ENCODE measurements at regions not wholly inside any gene's neighbourhood (a gene's known extent, or its start where the extent isn't known, plus 50 kb on each side); places are given as distances from the start of the nearest gene placed in this dataset.

GRCh38 chr2:138103156-138103555 is 138.9 kb downstream of the HNMT start:
- WGBS (ENCODE audit: insufficient coverage) = no CpG with 5 or more reads among the region's 1 CpG
- H3K9me3 ChIP-seq (ENCODE audit: control extremely low read depth in 1 of 5, control insufficient read depth in 4 of 5, insufficient read depth in 2 of 5, low read depth in 1 of 5, low read length in 4 of 5) = peaks cover 0 to 3% (median 0%) of the 10 kb centered on the region in 5 experiments
- ChIA-PET CTCF (interaction anchor here (2.8 kb wide), 1 partner anchor 13 kb away, joined by 12 read pairs; no protein-coding TSS in a partner anchor), POLR2A (no interaction called here)
- H3K27ac ChIP-seq (ENCODE audit: insufficient read depth in 1 of 2, low read depth in 1 of 2, low read length in 2 of 2, poor library complexity in 1 of 2, severe bottlenecking in 2 of 2) = no peak overlapping the region
- H3K36me3 ChIP-seq (ENCODE audit: control insufficient read depth in 4 of 4, insufficient read depth in 4 of 4, low read length in 3 of 4) = no peaks in the 10 kb centered on the region
- no peaks in the 10 kb centered on the region for H3K4me1 ChIP-seq (ENCODE audit: control extremely low read depth in 1 of 4, control insufficient read depth in 4 of 4, insufficient read depth in 4 of 4, low read length in 3 of 4)
- H3K27me3 ChIP-seq (replicated peaks in 2 of 5; ENCODE audit: control insufficient read depth in 4 of 5, insufficient read depth in 5 of 5, low read length in 4 of 5) = no peaks in the 10 kb centered on the region
- H3K4me3 ChIP-seq (ENCODE audit: control insufficient read depth in 1 of 7, extremely low read depth in 1 of 7, insufficient read depth in 4 of 7, low read depth in 2 of 7, low read length in 6 of 7) = no peak overlapping the region
- DNase-seq = no peak

- DNase-seq = no peak
Observed at GRCh38 chr2:138104071-138104470, 139.8 kb downstream of the HNMT start.

GRCh38 chr2:138105358-138105757 is 141.1 kb downstream of the HNMT start:
- no peak overlapping the region for H3K27ac ChIP-seq (ENCODE audit: insufficient read depth in 1 of 2, low read depth in 1 of 2, low read length in 2 of 2, poor library complexity in 1 of 2, severe bottlenecking in 2 of 2)
- ChIA-PET CTCF (interaction anchor here (1.0 to 1.5 kb wide), 3 partner anchors 11 to 16 kb away, joined by 3 to 5 read pairs (median 4); no protein-coding TSS in a partner anchor), POLR2A (no interaction called here)
- H3K4me1 ChIP-seq (ENCODE audit: control extremely low read depth in 1 of 4, control insufficient read depth in 4 of 4, insufficient read depth in 4 of 4, low read length in 3 of 4) = no peaks in the 10 kb centered on the region
- no peaks in the 10 kb centered on the region for H3K36me3 ChIP-seq (ENCODE audit: control insufficient read depth in 4 of 4, insufficient read depth in 4 of 4, low read length in 3 of 4)
- 100% methylated on average over 1 of the region's 1 CpG for WGBS (ENCODE audit: insufficient coverage)
- no peak overlapping the region for H3K4me3 ChIP-seq (ENCODE audit: control insufficient read depth in 1 of 7, extremely low read depth in 1 of 7, insufficient read depth in 4 of 7, low read depth in 2 of 7, low read length in 6 of 7)
- no peaks in the 10 kb centered on the region for H3K27me3 ChIP-seq (replicated peaks in 2 of 5; ENCODE audit: control insufficient read depth in 4 of 5, insufficient read depth in 5 of 5, low read length in 4 of 5)
- H3K9me3 ChIP-seq (ENCODE audit: control extremely low read depth in 1 of 5, control insufficient read depth in 4 of 5, insufficient read depth in 2 of 5, low read depth in 1 of 5, low read length in 4 of 5) = no peaks in the 10 kb centered on the region
- no peak for DNase-seq

More at GRCh38 chr2:138104071-138104470, 139.8 kb downstream of the HNMT start:
- H3K27ac ChIP-seq (ENCODE audit: insufficient read depth in 1 of 2, low read depth in 1 of 2, low read length in 2 of 2, poor library complexity in 1 of 2, severe bottlenecking in 2 of 2) = no peak overlapping the region
- CTCF ChIA-PET = interaction anchor here (2.8 kb wide), 1 partner anchor 14 kb away, joined by 12 read pairs; no protein-coding TSS in a partner anchor
- H3K27me3 ChIP-seq (replicated peaks in 2 of 5; ENCODE audit: control insufficient read depth in 4 of 5, insufficient read depth in 5 of 5, low read length in 4 of 5) = no peaks in the 10 kb centered on the region
- no CpG with 5 or more reads among the region's 1 CpG for WGBS (ENCODE audit: insufficient coverage)
- H3K4me3 ChIP-seq (ENCODE audit: control insufficient read depth in 1 of 7, extremely low read depth in 1 of 7, insufficient read depth in 4 of 7, low read depth in 2 of 7, low read length in 6 of 7) = no peak overlapping the region
- H3K36me3 ChIP-seq (ENCODE audit: control insufficient read depth in 4 of 4, insufficient read depth in 4 of 4, low read length in 3 of 4) = no peaks in the 10 kb centered on the region
- peaks cover 0 to 3% (median 0%) of the 10 kb centered on the region in 5 experiments for H3K9me3 ChIP-seq (ENCODE audit: control extremely low read depth in 1 of 5, control insufficient read depth in 4 of 5, insufficient read depth in 2 of 5, low read depth in 1 of 5, low read length in 4 of 5)
- H3K4me1 ChIP-seq (ENCODE audit: control extremely low read depth in 1 of 4, control insufficient read depth in 4 of 4, insufficient read depth in 4 of 4, low read length in 3 of 4) = no peaks in the 10 kb centered on the region
- POLR2A ChIA-PET = no interaction called here

GRCh38 chr2:138106606-138107005 is 142.3 kb downstream of the HNMT start:
- CTCF ChIA-PET = interaction anchor here (0.5 kb wide), 1 partner anchor 54 kb away, joined by 4 read pairs; no protein-coding TSS in a partner anchor
- Histone ChIP-seq H3K27ac (ENCODE audit: insufficient read depth in 1 of 2, low read depth in 1 of 2, low read length in 2 of 2, poor library complexity in 1 of 2, severe bottlenecking in 2 of 2) (no peak overlapping the region), H3K4me3 (ENCODE audit: control insufficient read depth in 1 of 7, extremely low read depth in 1 of 7, insufficient read depth in 4 of 7, low read depth in 2 of 7, low read length in 6 of 7) (no peak overlapping the region), H3K9me3 (ENCODE audit: control extremely low read depth in 1 of 5, control insufficient read depth in 4 of 5, insufficient read depth in 2 of 5, low read depth in 1 of 5, low read length in 4 of 5) (no peaks in the 10 kb centered on the region), H3K36me3 (ENCODE audit: control insufficient read depth in 4 of 4, insufficient read depth in 4 of 4, low read length in 3 of 4) (no peaks in the 10 kb centered on the region), H3K27me3 (replicated peaks in 2 of 5; ENCODE audit: control insufficient read depth in 4 of 5, insufficient read depth in 5 of 5, low read length in 4 of 5) (no peaks in the 10 kb centered on the region), H3K4me1 (ENCODE audit: control extremely low read depth in 1 of 4, control insufficient read depth in 4 of 4, insufficient read depth in 4 of 4, low read length in 3 of 4) (no peaks in the 10 kb centered on the region)
- POLR2A ChIA-PET = no interaction called here
- DNase-seq = no peak
- no CpG with 5 or more reads among the region's 1 CpG for WGBS (ENCODE audit: insufficient coverage)

GRCh38 chr2:138107288-138107687 is 143.0 kb downstream of the HNMT start:
- POLR2A ChIA-PET = no interaction called here
- DNase-seq = no peak
- CTCF ChIA-PET = interaction anchor here (0.5 kb wide), 1 partner anchor 53 kb away, joined by 4 read pairs; no protein-coding TSS in a partner anchor
- H3K27ac ChIP-seq (ENCODE audit: insufficient read depth in 1 of 2, low read depth in 1 of 2, low read length in 2 of 2, poor library complexity in 1 of 2, severe bottlenecking in 2 of 2) = no peak overlapping the region
- no peaks in the 10 kb centered on the region for H3K9me3 ChIP-seq (ENCODE audit: control extremely low read depth in 1 of 5, control insufficient read depth in 4 of 5, insufficient read depth in 2 of 5, low read depth in 1 of 5, low read length in 4 of 5)
- no peaks in the 10 kb centered on the region for H3K4me1 ChIP-seq (ENCODE audit: control extremely low read depth in 1 of 4, control insufficient read depth in 4 of 4, insufficient read depth in 4 of 4, low read length in 3 of 4)
- no peaks in the 10 kb centered on the region for H3K27me3 ChIP-seq (replicated peaks in 2 of 5; ENCODE audit: control insufficient read depth in 4 of 5, insufficient read depth in 5 of 5, low read length in 4 of 5)
- no peaks in the 10 kb centered on the region for H3K36me3 ChIP-seq (ENCODE audit: control insufficient read depth in 4 of 4, insufficient read depth in 4 of 4, low read length in 3 of 4)
- no peak overlapping the region for H3K4me3 ChIP-seq (ENCODE audit: control insufficient read depth in 1 of 7, extremely low read depth in 1 of 7, insufficient read depth in 4 of 7, low read depth in 2 of 7, low read length in 6 of 7)
- WGBS (ENCODE audit: insufficient coverage) = 100% methylated on average over 3 of the region's 4 CpGs

GRCh38 chr2:138110453-138111083 is 146.3 kb downstream of the HNMT start:
- H3K27ac ChIP-seq (ENCODE audit: insufficient read depth in 1 of 2, low read depth in 1 of 2, low read length in 2 of 2, poor library complexity in 1 of 2, severe bottlenecking in 2 of 2) = no peak overlapping the region
- POLR2A ChIA-PET = no interaction called here
- no peaks in the 10 kb centered on the region for H3K36me3 ChIP-seq (ENCODE audit: control insufficient read depth in 4 of 4, insufficient read depth in 4 of 4, low read length in 3 of 4)
- 90% methylated on average over 2 of the region's 2 CpGs for WGBS (ENCODE audit: insufficient coverage)
- H3K4me1 ChIP-seq (ENCODE audit: control extremely low read depth in 1 of 4, control insufficient read depth in 4 of 4, insufficient read depth in 4 of 4, low read length in 3 of 4) = no peaks in the 10 kb centered on the region
- no peaks in the 10 kb centered on the region for H3K27me3 ChIP-seq (replicated peaks in 2 of 5; ENCODE audit: control insufficient read depth in 4 of 5, insufficient read depth in 5 of 5, low read length in 4 of 5)
- DNase-seq = no peak
- H3K9me3 ChIP-seq (ENCODE audit: control extremely low read depth in 1 of 5, control insufficient read depth in 4 of 5, insufficient read depth in 2 of 5, low read depth in 1 of 5, low read length in 4 of 5) = peaks cover 0 to 3% (median 0%) of the 10 kb centered on the region in 5 experiments
- CTCF ChIA-PET = no interaction called here
- no peak overlapping the region for H3K4me3 ChIP-seq (ENCODE audit: control insufficient read depth in 1 of 7, extremely low read depth in 1 of 7, insufficient read depth in 4 of 7, low read depth in 2 of 7, low read length in 6 of 7)

GRCh38 chr2:138112536-138112935 is 148.3 kb downstream of the HNMT start:
- WGBS (ENCODE audit: insufficient coverage) = 88% methylated on average over 1 of the region's 1 CpG
- H3K36me3 ChIP-seq (ENCODE audit: control insufficient read depth in 4 of 4, insufficient read depth in 4 of 4, low read length in 3 of 4) = no peaks in the 10 kb centered on the region
- H3K4me1 ChIP-seq (ENCODE audit: control extremely low read depth in 1 of 4, control insufficient read depth in 4 of 4, insufficient read depth in 4 of 4, low read length in 3 of 4) = no peaks in the 10 kb centered on the region
- peaks cover 0 to 3% (median 0%) of the 10 kb centered on the region in 5 experiments for H3K9me3 ChIP-seq (ENCODE audit: control extremely low read depth in 1 of 5, control insufficient read depth in 4 of 5, insufficient read depth in 2 of 5, low read depth in 1 of 5, low read length in 4 of 5)
- no peak overlapping the region for H3K4me3 ChIP-seq (ENCODE audit: control insufficient read depth in 1 of 7, extremely low read depth in 1 of 7, insufficient read depth in 4 of 7, low read depth in 2 of 7, low read length in 6 of 7)
- H3K27ac ChIP-seq (ENCODE audit: insufficient read depth in 1 of 2, low read depth in 1 of 2, low read length in 2 of 2, poor library complexity in 1 of 2, severe bottlenecking in 2 of 2) = no peak overlapping the region
- DNase-seq = no peak
- H3K27me3 ChIP-seq (replicated peaks in 2 of 5; ENCODE audit: control insufficient read depth in 4 of 5, insufficient read depth in 5 of 5, low read length in 4 of 5) = no peaks in the 10 kb centered on the region
- POLR2A ChIA-PET = no interaction called here
- CTCF ChIA-PET = no interaction called here
